ENCODE measurements at regions not wholly inside any gene's neighbourhood (a gene's known extent, or its start where the extent isn't known, plus 50 kb on each side); places are given as distances from the start of the nearest gene placed in this dataset.

DNA sequence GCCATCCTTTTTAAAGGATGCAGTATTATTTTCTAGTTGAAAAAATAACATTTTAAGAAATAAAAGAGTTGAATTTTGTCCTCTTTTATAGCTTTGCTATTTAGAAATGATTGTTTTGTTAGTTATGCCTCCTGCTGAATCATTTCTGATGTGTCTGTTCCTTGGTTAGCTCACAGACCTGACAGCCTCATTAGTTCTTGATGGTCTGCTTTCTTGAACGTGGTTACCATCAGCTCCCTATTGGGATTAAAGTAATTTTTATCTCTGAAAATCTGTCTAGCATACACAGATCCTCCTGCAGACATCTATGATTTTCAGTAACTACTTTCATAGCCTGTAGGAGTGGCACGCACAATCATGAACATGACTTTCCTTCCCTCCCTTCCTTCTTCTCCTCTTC is 447.6 kb upstream of the B3GALT2 start:
- intact Hi-C loops (cut with micrococcal nuclease) (loop anchor here (5.0 kb wide), 1 partner anchor 227 kb away; no protein-coding TSS in a partner anchor), dilution Hi-C loops (cut with MboI; ENCODE audit: extremely low pct_ligation_motif_present, low sequenced_read_pairs) (no loop called here)
- H2AFZ ChIP-seq (ENCODE audit: low read depth, low read length): no peak overlapping the region
- H3K79me2 ChIP-seq (ENCODE audit: control insufficient read depth, insufficient read depth, low read length): no peaks in the 10 kb centered on the region
- H3K9ac ChIP-seq (replicated peaks; ENCODE audit: extremely low read depth, insufficient read depth, low read length): no peak overlapping the region
- POLR2A ChIA-PET: no interaction called here
- no TSS peak for BruUV-seq (replicated peaks)
- H3K4me3 ChIP-seq (replicated peaks in 1 of 3; ENCODE audit: insufficient read depth in 1 of 3, low read depth in 1 of 3, low read length in 3 of 3): no peak overlapping the region
- H3K4me2 ChIP-seq (ENCODE audit: insufficient read depth, low read length): no peak overlapping the region
- CTCF ChIA-PET: no interaction called here
- peaks cover 26% of the 10 kb centered on the region for H3K4me1 ChIP-seq (ENCODE audit: control insufficient read depth, extremely low read depth, insufficient read depth, low read length)
- no peaks in the 10 kb centered on the region for H3K9me3 ChIP-seq (replicated peaks; ENCODE audit: control insufficient read depth, insufficient read depth, low read length)
- no peak for FAIRE-seq
- no peaks in the 10 kb centered on the region for H3K9me1 ChIP-seq (replicated peaks; ENCODE audit: control insufficient read depth, extremely low read depth, insufficient read depth, low read length)
- no peaks in the 10 kb centered on the region for H3K27me3 ChIP-seq (ENCODE audit: control insufficient read depth in 2 of 2, insufficient read depth in 2 of 2, low read length in 2 of 2)
- no peaks in the 10 kb centered on the region for H4K20me1 ChIP-seq (replicated peaks; ENCODE audit: control insufficient read depth, extremely low read depth, insufficient read depth, low read length)
- H3K27ac ChIP-seq (ENCODE audit: insufficient read depth, low read depth, low read length): no peak overlapping the region
- DNase-seq (ENCODE audit: low read depth, low spot score): no peak
- TF ChIP-seq POLR2AphosphoS5 (IDR thresholded peaks at IDR 0.05; ENCODE audit: insufficient read depth, low read depth, low read length) (no peak), EZH2 (IDR thresholded peaks at IDR 0.05; ENCODE audit: borderline replicate concordance, low read depth, low read length, severe bottlenecking) (no peak), POLR2A (IDR thresholded peaks at IDR 0.05; ENCODE audit: low read depth, low read length) (no peak), GATA2 (IDR thresholded peaks at IDR 0.05; ENCODE audit: insufficient read depth, insufficient read length, low read depth, low read length) (no peak), JUN (IDR thresholded peaks at IDR 0.05; ENCODE audit: borderline replicate concordance, insufficient read depth, insufficient read length, low read depth) (no peak), MAX (IDR thresholded peaks at IDR 0.05; ENCODE audit: insufficient read depth, insufficient read length) (no peak), MYC (IDR thresholded peaks at IDR 0.05; ENCODE audit: low read depth, low read length) (no peak), CTCF (IDR thresholded peaks at IDR 0.05; ENCODE audit: extremely low read depth in 1 of 2, insufficient read depth in 1 of 2, low read depth in 1 of 2, low read length in 2 of 2) (no peak), FOS (IDR thresholded peaks at IDR 0.05; ENCODE audit: borderline replicate concordance, insufficient read depth, low read length) (no peak)
- H3K36me3 ChIP-seq (ENCODE audit: control insufficient read depth in 2 of 2, extremely low read depth in 1 of 2, insufficient read depth in 2 of 2, low read length in 2 of 2): no peaks in the 10 kb centered on the region
